ENCODE measurements at regions not wholly inside any gene's neighbourhood (a gene's known extent, or its start where the extent isn't known, plus 50 kb on each side); places are given as distances from the start of the nearest gene placed in this dataset.

DNA sequence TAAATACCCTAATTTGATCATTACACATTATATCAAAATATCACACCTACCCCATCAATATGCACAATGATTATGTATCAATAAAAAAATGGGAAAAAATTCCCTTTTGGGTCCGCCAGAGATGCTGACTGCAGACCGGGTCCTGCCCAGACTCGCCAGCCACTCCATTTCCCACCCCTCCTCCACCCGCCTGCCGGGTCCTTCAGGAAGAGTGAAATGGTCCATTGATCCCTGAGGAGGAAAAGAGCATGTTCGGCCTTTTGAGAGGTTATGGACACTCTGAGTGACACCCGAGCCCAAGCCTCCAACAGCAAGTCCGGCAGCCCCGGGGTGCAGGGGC lies 123.9 kb upstream of the ZFHX3 start:
- Histone ChIP-seq H2AFZ (ENCODE audit: low read length) (no peak overlapping the region), H3K36me3 (ENCODE audit: insufficient read depth, low read length) (no peaks in the 10 kb centered on the region), H3K4me2 (ENCODE audit: low read length) (no peak overlapping the region), H3K4me1 (ENCODE audit: insufficient read depth, low read length, severe bottlenecking) (no peaks in the 10 kb centered on the region), H3K9me3 (ENCODE audit: low read length) (no peaks in the 10 kb centered on the region), H3K79me2 (ENCODE audit: insufficient read depth, low read length) (no peaks in the 10 kb centered on the region), H3K27ac (ENCODE audit: low read depth, low read length, poor library complexity, severe bottlenecking) (no peak overlapping the region), H4K20me1 (ENCODE audit: insufficient read depth, low read length) (no peaks in the 10 kb centered on the region), H3K9ac (ENCODE audit: low read length) (no peak overlapping the region), H3F3A (ENCODE audit: insufficient read depth, low read length) (no peaks in the 10 kb centered on the region), H3K9me2 (ENCODE audit: low read depth, low read length) (no peaks in the 10 kb centered on the region), H3K27me3 (ENCODE audit: insufficient read depth, low read length) (no peaks in the 10 kb centered on the region), H3K4me3 (ENCODE audit: low read depth, low read length, poor library complexity, severe bottlenecking) (no peak overlapping the region)
- TF ChIP-seq, protein P1, sequence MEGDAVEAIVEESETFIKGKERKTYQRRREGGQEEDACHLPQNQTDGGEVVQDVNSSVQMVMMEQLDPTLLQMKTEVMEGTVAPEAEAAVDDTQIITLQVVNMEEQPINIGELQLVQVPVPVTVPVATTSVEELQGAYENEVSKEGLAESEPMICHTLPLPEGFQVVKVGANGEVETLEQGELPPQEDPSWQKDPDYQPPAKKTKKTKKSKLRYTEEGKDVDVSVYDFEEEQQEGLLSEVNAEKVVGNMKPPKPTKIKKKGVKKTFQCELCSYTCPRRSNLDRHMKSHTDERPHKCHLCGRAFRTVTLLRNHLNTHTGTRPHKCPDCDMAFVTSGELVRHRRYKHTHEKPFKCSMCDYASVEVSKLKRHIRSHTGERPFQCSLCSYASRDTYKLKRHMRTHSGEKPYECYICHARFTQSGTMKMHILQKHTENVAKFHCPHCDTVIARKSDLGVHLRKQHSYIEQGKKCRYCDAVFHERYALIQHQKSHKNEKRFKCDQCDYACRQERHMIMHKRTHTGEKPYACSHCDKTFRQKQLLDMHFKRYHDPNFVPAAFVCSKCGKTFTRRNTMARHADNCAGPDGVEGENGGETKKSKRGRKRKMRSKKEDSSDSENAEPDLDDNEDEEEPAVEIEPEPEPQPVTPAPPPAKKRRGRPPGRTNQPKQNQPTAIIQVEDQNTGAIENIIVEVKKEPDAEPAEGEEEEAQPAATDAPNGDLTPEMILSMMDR (IDR thresholded peaks at IDR 0.05; ENCODE audit: low read length) = no peak
- TF ChIP-seq EZH2 (IDR thresholded peaks at IDR 0.05; ENCODE audit: borderline replicate concordance, low read length) = no peak

DNA sequence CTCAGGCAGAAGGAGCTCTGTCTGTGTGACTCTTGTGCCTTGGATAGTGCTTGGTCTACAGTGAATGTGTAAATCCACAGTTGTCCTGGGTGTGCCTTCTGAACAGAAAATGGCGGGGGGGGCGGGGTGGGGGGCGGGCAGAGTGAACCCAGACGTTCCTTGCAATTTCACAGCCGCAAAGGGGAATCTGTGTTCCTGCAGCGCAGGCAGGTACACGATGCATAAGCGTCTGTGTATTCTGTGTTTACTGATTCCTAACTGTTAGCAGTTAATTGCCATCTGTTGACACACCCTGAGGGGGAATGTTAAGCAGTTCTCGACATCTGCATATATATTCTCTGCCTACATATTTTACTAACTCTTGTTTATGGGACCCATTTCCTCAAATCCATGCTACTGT lies 123.5 kb upstream of the ZFHX3 start:
- H4K20me1 ChIP-seq (ENCODE audit: insufficient read depth, low read length) = no peaks in the 10 kb centered on the region
- no peaks in the 10 kb centered on the region for H3K36me3 ChIP-seq (ENCODE audit: insufficient read depth, low read length)
- TF ChIP-seq EZH2 (IDR thresholded peaks at IDR 0.05; ENCODE audit: borderline replicate concordance, low read length) = no peak
- TF ChIP-seq, protein P1 (IDR thresholded peaks at IDR 0.05; ENCODE audit: low read length) = no peak
- H3F3A ChIP-seq (ENCODE audit: insufficient read depth, low read length) = no peaks in the 10 kb centered on the region
- no peaks in the 10 kb centered on the region for H3K27me3 ChIP-seq (ENCODE audit: insufficient read depth, low read length)
- H3K9me3 ChIP-seq (ENCODE audit: low read length) = no peaks in the 10 kb centered on the region
- H3K9me2 ChIP-seq (ENCODE audit: low read depth, low read length) = no peaks in the 10 kb centered on the region
- no peak overlapping the region for H2AFZ ChIP-seq (ENCODE audit: low read length)
- H3K4me2 ChIP-seq (ENCODE audit: low read length) = no peak overlapping the region
- no peak overlapping the region for H3K4me3 ChIP-seq (ENCODE audit: low read depth, low read length, poor library complexity, severe bottlenecking)
- no peak overlapping the region for H3K9ac ChIP-seq (ENCODE audit: low read length)
- H3K79me2 ChIP-seq (ENCODE audit: insufficient read depth, low read length) = no peaks in the 10 kb centered on the region
- no peak overlapping the region for H3K27ac ChIP-seq (ENCODE audit: low read depth, low read length, poor library complexity, severe bottlenecking)
- H3K4me1 ChIP-seq (ENCODE audit: insufficient read depth, low read length, severe bottlenecking) = no peaks in the 10 kb centered on the region

DNA sequence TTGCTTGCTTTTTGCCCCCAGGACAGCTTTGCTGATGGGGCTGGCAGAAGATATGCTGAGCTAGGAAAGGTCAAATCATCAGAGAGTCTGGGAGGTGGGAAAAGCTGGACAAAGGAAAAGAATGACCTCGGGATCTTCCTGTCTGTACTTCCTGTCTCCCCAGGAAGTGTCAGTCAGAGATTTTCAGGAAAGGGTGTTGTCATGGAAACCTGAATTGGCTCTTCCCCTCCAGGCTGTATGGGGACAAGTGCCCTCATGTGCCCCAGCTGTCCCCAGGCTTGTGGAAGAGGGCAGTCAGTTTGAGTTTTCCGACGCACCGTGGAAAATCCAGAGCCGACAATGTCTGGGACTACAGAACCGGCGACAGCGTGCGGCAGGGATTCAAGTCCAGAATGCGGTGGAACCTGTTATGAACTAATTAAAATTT lies 122.7 kb upstream of the ZFHX3 start:
- Histone ChIP-seq H4K20me1 (ENCODE audit: insufficient read depth, low read length) (no peaks in the 10 kb centered on the region), H3K27ac (ENCODE audit: low read depth, low read length, poor library complexity, severe bottlenecking) (no peak overlapping the region), H3K36me3 (ENCODE audit: insufficient read depth, low read length) (no peaks in the 10 kb centered on the region), H3K27me3 (ENCODE audit: insufficient read depth, low read length) (no peaks in the 10 kb centered on the region), H3K9me3 (ENCODE audit: low read length) (no peaks in the 10 kb centered on the region), H3F3A (ENCODE audit: insufficient read depth, low read length) (no peaks in the 10 kb centered on the region), H2AFZ (ENCODE audit: low read length) (no peak overlapping the region), H3K9me2 (ENCODE audit: low read depth, low read length) (no peaks in the 10 kb centered on the region), H3K4me3 (ENCODE audit: low read depth, low read length, poor library complexity, severe bottlenecking) (no peak overlapping the region), H3K79me2 (ENCODE audit: insufficient read depth, low read length) (no peaks in the 10 kb centered on the region), H3K9ac (ENCODE audit: low read length) (no peak overlapping the region), H3K4me2 (ENCODE audit: low read length) (no peak overlapping the region), H3K4me1 (ENCODE audit: insufficient read depth, low read length, severe bottlenecking) (no peaks in the 10 kb centered on the region)
- TF ChIP-seq EZH2 (IDR thresholded peaks at IDR 0.05; ENCODE audit: borderline replicate concordance, low read length) = no peak
- TF ChIP-seq, protein P1 (IDR thresholded peaks at IDR 0.05; ENCODE audit: low read length) = no peak
